ENCODE measurements at regions not wholly inside any gene's neighbourhood (a gene's known extent, or its start where the extent isn't known, plus 50 kb on each side); places are given as distances from the start of the nearest gene placed in this dataset.
"Not testable (repeated sequence)": the region's sequence is repeated elsewhere in the genome, so short reads cannot be mapped to it uniquely, and the experiment has no call there.

DNA sequence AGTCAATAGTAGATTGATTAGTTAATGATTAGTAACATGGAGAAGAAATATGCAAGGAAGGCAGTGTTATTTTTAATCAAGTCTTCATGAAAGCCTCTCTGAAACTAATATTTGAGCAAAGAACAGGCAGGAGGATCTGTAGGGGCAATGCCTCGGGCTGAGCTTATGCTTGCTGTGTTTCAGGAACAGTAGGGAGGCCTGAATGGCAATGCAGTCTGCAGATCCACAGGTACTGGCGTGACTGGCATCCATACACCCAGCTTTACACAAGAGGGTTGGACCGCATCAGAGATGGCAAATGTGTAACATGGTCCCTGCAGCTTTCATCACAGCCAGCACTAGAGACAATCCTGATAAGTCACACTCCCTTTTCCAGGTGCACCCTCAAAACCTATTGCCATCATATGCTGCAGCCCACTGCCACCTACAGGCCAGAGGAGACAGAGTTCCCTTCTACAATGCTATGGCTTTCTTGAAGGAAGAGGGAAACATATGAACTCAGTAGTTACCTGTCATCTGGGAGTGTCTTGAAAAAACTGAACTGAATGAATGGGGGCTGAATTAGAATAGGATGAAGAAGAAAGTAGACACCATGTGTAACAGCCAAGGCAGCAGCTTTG is 582.4 kb upstream of the RAB6C start:
- Mint-ChIP-seq H3K4me1 (ENCODE audit: low read depth) (no peaks in the 10 kb centered on the region), H3K4me3 (ENCODE audit: low read depth) (no peak overlapping the region), H3K27me3 (peaks cover 3% of the 10 kb centered on the region), H3K36me3 (ENCODE audit: insufficient read depth) (no peaks in the 10 kb centered on the region), H3K27ac (no peak overlapping the region), H3K9me3 (ENCODE audit: low read depth) (peaks cover 9% of the 10 kb centered on the region)
- TF ChIP-seq, protein P1, sequence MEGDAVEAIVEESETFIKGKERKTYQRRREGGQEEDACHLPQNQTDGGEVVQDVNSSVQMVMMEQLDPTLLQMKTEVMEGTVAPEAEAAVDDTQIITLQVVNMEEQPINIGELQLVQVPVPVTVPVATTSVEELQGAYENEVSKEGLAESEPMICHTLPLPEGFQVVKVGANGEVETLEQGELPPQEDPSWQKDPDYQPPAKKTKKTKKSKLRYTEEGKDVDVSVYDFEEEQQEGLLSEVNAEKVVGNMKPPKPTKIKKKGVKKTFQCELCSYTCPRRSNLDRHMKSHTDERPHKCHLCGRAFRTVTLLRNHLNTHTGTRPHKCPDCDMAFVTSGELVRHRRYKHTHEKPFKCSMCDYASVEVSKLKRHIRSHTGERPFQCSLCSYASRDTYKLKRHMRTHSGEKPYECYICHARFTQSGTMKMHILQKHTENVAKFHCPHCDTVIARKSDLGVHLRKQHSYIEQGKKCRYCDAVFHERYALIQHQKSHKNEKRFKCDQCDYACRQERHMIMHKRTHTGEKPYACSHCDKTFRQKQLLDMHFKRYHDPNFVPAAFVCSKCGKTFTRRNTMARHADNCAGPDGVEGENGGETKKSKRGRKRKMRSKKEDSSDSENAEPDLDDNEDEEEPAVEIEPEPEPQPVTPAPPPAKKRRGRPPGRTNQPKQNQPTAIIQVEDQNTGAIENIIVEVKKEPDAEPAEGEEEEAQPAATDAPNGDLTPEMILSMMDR (IDR thresholded peaks at IDR 0.05; ENCODE audit: unreplicated experiment), result peak; percentile 79
- DNase-seq (ENCODE audit: low spot score, unreplicated experiment), result peak; percentile 30

DNA sequence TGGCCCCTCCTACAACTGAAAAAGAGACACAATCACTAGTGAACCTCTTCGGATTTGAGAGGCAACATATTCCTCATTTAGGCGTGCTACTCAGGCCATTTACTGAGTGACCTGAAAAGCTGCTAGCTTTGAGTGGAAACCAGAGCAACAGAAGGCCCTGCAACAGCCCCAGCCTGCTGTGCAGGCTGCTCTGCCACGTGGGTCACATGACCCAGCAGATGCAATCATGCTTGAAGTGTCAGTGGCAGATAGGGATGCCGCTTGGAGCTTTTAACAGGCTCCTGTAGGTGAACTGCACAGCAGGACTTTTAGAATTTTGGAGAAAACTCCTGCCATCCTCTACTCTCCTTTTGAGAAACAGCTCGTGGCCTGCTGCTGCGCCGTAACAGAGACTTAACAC is 578.6 kb upstream of the RAB6C start:
- peaks cover 6% of the 10 kb centered on the region for H3K27me3 Mint-ChIP-seq
- H3K4me3 Mint-ChIP-seq (ENCODE audit: low read depth), result no peak overlapping the region
- no peaks in the 10 kb centered on the region for H3K9me3 Mint-ChIP-seq (ENCODE audit: low read depth)
- TF ChIP-seq, protein P1 (IDR thresholded peaks at IDR 0.05; ENCODE audit: unreplicated experiment), result no peak
- no peaks in the 10 kb centered on the region for H3K4me1 Mint-ChIP-seq (ENCODE audit: low read depth)
- no peaks in the 10 kb centered on the region for H3K36me3 Mint-ChIP-seq (ENCODE audit: insufficient read depth)
- DNase-seq (ENCODE audit: low spot score, unreplicated experiment), result no peak
- H3K27ac Mint-ChIP-seq, result no peak overlapping the region

DNA sequence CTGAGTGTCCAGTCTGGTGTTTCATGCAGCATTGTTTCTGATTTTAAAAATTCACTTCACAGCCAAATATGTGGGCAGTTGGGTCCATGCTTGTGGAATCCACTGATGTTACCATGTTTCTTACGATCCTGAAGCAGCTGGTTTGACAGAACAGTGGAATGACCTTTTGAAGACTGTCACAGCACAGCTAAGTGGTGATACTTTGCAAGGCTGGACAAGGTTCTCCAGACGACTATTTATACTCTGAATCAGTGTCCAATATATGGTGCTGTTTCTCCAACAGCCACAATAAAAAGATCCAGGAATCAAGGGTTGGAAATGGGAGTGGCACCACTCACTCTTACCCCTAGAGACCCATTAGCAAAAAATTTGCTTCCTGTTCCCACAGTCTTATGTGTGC is 577.4 kb upstream of the RAB6C start:
- H3K9me3 Mint-ChIP-seq (ENCODE audit: low read depth), result no peaks in the 10 kb centered on the region
- no peaks in the 10 kb centered on the region for H3K36me3 Mint-ChIP-seq (ENCODE audit: insufficient read depth)
- TF ChIP-seq, protein P1 (IDR thresholded peaks at IDR 0.05; ENCODE audit: unreplicated experiment), result no peak
- H3K4me3 Mint-ChIP-seq (ENCODE audit: low read depth), result no peak overlapping the region
- DNase-seq (ENCODE audit: low spot score, unreplicated experiment), result no peak
- H3K4me1 Mint-ChIP-seq (ENCODE audit: low read depth), result no peaks in the 10 kb centered on the region
- H3K27ac Mint-ChIP-seq, result no peak overlapping the region
- H3K27me3 Mint-ChIP-seq, result peaks cover 6% of the 10 kb centered on the region

DNA sequence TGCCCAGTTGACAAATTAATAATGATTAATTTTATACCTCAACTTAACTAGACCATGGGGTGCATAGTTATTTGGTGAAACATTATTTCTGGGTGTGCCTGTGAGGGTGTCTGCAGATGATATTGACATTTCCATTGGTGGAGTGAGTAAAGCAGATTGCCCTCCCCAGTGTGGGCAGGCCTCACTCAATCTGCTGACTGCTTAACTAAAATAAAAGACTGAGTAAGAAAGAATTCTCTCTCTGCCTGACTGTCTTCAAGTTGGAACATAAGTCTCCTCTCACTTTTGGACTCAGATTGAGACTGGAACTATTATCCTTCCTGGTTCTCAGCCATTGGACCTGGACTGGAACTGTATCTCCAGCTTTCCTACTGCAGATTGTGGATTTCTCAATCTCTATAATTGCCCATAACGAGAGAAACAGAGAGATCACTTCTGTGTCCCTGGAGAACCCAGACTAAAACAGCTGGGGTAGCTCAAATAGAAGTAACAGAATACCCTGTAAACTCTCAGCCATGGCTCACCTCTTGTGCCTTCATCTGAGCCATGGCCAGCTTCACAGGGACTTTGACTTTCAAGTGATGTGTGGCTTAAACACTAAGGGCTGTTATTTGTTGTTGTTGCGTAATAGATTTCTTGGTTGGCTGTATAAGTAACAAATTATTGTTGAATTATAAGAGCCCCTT is 575.3 kb upstream of the RAB6C start:
- Mint-ChIP-seq H3K4me3 (ENCODE audit: low read depth) (no peak overlapping the region), H3K36me3 (ENCODE audit: insufficient read depth) (no peaks in the 10 kb centered on the region), H3K27me3 (peaks cover 2% of the 10 kb centered on the region), H3K27ac (no peak overlapping the region), H3K4me1 (ENCODE audit: low read depth) (no peaks in the 10 kb centered on the region), H3K9me3 (ENCODE audit: low read depth) (peaks cover 7% of the 10 kb centered on the region)
- no peak for DNase-seq (ENCODE audit: low spot score, unreplicated experiment)
- TF ChIP-seq, protein P1 (IDR thresholded peaks at IDR 0.05; ENCODE audit: unreplicated experiment), result no peak

DNA sequence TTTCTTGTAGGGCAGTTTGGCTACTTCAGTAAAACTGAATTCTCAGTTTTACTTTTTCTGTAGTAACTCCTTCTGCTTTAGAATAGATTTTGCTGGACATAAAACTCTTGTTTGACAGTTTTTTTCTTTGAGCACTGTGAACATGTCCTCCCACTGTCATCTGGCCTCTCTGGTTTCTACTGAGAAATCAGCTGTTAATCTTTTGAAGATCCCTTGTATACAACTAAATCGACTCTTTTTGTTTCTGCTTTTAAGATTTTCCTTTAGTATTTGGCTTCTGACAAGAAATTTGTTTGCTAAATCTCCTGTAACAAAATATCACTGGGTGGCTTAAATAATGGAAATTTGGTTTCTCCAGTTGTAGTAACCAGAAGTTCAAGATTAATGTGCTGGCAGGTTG is 570.9 kb upstream of the RAB6C start:
- H3K27ac Mint-ChIP-seq, result no peak overlapping the region

DNA sequence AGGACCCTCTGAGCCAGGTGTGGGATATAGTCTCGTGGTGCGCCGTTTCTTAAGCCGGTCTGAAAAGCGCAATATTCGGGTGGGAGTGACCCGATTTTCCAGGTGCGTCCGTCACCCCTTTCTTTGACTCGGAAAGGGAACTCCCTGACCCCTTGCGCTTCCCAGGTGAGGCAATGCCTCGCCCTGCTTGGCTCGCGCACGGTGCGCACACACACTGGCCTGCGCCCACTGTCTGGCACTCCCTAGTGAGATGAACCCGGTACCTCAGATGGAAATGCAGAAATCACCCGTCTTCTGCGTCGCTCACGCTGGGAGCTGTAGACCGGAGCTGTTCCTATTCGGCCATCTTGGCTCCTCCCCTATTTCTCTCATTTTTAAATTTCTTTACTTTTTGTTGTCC is 562.4 kb upstream of the RAB6C start:
- H3K4me3 Mint-ChIP-seq (ENCODE audit: low read depth); H3K36me3 Mint-ChIP-seq (ENCODE audit: insufficient read depth); H3K27me3 Mint-ChIP-seq; H3K27ac Mint-ChIP-seq; DNase-seq (ENCODE audit: low spot score, unreplicated experiment); H3K4me1 Mint-ChIP-seq (ENCODE audit: low read depth): not testable (repeated sequence)
- peaks cover 10% of the 10 kb centered on the region for H3K9me3 Mint-ChIP-seq (ENCODE audit: low read depth)

More for the DNA sequence above, 570.9 kb upstream of the RAB6C start:
- no peak for DNase-seq (ENCODE audit: low spot score, unreplicated experiment)
- Mint-ChIP-seq H3K36me3 (ENCODE audit: insufficient read depth) (no peaks in the 10 kb centered on the region), H3K4me1 (ENCODE audit: low read depth) (no peaks in the 10 kb centered on the region), H3K9me3 (ENCODE audit: low read depth) (peaks cover 11% of the 10 kb centered on the region), H3K27me3 (peaks cover 2% of the 10 kb centered on the region), H3K4me3 (ENCODE audit: low read depth) (no peak overlapping the region)
- TF ChIP-seq, protein P1 (IDR thresholded peaks at IDR 0.05; ENCODE audit: unreplicated experiment), result no peak
